ENCODE measurements at regions not wholly inside any gene's neighbourhood (a gene's known extent, or its start where the extent isn't known, plus 50 kb on each side); places are given as distances from the start of the nearest gene placed in this dataset.

DNA sequence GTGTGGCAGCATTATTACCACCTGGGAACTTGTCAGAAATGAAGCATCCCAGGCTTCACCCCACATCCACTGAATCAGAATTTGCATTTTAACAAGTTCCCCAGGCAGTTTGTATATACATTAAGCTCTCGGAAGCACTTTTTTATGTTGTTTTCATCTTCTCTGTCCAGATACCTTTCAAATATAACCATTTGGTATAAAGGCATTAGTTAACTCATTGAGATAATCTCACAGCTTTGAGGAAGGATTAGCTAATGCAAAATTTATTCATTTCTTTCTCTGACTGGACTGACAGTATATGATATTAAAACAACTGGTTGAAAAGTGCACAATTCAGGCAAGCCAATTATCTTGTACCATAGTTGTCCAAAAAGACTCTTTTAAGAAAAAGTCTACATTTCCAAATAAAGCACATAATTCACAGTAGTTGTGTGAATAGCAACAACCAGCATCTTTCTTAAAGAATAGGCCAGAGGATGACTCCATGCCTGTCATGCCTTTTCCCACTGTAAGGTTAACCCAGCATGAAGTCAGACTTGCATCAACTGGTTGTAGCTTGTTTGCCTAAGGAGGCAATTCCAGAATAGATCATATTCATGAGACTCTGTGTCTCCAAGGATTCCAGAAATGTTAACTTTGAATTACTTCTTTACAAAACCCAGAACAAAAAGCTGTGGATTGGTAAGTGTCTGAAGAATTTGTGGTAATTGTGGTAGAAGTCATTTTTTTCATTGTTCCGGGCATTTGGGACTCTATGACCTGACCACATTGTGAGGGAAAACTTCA lies 254.3 kb upstream of the SESN3 start:
- no peak for DNase-seq (ENCODE audit: low read depth)

DNA sequence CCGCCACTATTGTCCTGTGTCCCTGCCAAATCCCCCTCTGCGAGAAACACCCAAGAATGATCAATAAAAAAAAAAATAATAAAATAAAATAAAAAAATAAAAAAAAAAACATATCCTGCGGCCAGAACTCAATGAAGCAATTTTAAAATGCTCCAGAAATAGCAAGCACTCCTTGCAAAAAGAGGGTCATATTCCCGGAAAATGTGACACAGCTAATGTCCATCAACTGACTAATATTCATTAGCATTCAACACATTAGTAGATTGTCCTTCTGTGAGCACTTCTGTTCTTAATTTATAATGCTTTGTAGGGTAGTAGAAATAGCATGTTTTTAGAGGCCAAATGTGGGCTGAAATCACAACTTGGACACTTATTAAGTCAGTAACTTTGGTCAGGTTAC lies 252.3 kb upstream of the SESN3 start:
- DNase-seq (ENCODE audit: low read depth): no peak

DNA sequence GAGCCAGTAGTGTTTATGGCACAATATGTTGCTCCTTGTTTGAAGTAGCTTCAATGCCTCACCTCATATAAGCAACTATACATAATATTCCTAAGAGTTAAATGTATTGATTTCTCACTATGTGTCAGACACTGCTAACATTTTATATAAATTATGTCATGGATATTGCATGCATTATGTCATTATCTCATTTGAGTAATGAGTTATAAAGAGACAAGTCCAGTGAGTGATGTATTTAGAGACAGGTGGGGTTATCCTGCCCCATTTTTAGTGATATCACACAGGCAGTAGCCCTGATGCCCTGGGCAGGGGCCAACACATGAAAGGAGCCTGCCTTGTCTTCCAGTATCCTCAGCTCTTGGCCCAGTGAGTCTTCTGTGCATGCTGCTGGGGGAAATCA lies 247.0 kb upstream of the SESN3 start:
- DNase-seq (ENCODE audit: low read depth): no peak

DNA sequence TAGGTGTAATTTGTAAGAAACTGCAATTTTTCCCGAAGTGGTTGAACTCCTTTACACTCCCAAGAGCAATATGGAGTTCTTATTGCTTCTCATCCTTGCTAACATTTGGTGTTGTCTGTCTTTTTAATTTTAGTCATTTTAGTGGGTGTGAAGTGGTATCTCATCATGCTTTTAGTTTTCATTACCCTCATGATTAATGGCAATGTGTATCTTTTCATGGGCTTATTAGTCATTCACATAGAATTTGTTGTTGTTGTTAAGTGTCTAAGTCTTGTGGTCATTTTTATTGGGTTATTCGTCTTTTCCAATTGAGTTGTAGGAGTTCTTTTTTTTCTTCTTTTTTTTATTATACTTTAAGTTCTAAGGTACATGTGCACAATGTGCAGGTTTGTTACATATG lies 238.3 kb upstream of the SESN3 start:
- no peak for DNase-seq (ENCODE audit: low read depth)

DNA sequence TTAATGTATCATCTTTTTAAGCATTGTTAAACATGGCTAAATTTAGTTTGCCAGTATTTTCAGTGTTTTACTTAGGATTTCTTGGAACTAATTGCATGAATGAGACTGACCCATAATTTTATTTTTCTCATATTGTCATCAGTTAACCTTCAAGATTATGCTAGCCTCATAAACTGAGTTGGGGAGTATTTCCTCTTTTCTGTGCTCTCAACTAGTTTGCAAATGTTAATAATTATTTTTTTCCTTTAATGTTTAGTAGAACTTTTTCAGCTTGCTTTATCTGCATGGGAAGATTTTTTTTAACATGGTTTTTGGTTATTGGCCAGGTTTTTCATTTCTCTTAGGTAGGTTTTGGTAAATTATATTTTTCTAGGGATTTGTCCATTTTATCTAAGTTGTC lies 235.4 kb upstream of the SESN3 start:
- no peak for DNase-seq (ENCODE audit: low read depth)

DNA sequence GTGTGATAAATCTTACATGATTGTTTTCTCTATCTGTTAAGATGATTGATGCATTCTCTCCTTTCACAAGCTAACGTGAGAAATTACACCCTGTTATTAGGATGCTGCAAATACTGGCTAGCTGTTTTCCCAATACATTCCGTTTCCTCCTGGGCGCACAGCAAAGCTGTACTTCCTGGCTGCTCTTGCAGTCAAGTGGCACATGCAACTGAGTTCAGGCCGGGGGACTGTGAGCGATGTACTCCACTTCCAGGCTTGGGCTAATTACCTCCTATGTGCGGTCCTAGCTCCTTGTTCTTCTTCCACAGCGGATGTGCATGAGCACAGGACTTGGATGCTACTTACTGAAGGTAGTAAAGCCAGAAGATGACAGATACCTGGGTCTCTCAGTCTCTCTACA lies 234.9 kb upstream of the SESN3 start:
- DNase-seq (ENCODE audit: low read depth): no peak

DNA sequence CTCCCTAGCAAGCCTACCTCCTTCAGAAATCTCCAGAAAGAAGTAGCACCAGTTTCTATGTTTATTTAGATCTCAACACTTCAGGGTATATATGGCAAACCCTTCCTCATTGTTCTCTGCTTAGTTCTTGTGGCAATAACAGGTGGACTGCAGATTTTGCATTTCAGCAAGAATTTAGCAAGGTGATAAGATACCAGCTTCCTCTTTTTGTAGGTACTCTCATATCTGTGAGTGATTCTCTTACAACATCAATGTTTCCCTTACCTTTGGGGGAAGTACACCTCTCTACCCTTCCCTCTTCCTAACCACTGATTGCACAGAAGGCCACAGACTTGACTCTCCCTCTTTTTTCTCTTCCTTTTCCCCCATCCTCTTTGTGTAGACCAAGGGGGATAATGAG lies 230.9 kb upstream of the SESN3 start:
- DNase-seq (ENCODE audit: low read depth): no peak

DNA sequence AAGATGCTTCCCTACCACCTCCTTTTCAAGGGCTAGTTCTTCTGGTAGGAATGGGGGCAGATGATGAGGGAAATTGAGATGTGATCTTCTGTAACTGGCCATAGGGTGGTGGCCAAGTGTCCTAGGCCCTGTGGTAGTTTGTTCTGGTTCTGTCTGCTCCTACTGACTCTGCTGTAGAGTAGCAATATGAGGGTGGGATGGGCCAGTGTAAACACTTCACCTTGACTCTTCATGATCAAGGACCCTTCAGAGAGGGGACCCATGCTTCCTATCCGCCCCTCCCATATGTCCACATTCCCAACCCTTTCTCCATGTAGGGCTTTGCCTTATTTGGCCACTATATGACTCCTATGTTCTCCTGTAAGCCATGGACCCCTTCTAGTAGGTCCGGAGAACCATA lies 230.3 kb upstream of the SESN3 start:
- DNase-seq (ENCODE audit: low read depth): no peak

DNA sequence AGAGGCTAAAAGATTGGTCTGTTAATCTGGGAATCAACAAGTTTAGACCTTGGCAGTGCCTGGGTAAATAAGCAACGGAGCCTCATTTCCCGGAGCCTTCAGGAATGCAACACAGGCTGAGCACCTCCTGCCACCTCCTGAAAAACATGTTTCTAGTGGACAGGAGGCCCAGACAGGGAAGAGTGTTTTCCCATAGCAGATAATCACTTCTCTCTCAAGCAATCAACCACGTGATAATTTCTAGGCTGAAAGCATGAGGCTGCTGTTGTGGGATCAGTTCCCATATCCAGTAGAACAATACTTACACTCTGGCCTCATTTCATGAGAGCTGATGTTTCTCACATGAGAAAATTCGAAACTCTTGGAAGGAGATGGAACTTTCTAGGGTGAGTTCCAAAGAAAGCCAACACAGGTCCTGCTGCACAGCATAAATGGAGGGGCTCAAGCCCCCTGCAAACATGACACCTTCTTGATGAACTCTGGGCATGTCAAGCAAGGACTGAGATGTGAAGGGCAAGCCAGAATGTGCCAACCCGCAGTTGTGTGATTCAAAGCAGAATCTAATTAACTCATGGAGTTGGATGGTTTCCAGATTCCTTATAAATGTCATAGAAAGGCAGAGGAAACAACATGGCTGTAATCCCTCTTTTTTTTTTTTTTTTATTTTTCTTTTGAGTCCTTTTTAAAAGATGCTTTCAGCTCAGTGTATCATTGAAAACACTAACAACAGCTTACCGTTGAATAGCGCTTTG lies 228.5 kb upstream of the SESN3 start:
- no peak for DNase-seq (ENCODE audit: low read depth)

DNA sequence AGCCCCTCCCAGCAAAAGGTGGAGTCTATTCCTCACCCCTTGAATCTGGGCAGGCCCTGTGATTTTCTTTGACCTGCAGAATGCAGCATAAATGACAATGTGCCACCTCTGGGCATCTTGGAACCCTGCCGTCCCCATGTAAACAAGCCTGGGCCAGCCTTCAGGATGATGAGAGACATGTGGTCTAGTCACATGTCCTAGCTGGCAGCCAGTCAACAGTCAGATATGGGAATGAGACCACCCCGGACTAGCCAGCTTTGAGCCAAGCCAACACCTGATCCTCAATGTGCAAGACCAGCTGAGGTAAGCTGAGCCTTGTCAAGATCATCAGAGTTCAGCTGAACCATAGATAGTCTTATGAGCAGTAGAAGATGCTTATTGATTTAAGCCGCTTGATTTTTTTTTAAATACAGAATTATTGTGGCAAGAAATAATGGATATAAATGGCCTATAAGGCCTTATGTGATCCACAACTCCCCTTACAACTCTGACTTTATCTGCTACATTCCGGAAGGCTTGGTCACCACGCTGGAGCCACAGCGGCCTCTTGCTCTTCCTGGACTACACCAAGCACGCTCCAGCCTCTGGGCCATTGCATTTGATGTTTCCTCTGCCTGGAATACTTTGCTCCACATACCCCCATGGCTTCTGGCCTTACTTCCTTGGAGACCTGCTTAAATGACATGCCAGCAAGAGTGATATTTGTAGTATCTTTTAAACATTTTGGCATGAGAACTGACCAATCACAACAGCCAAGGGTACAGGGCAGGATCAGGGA lies 225.9 kb upstream of the SESN3 start:
- no peak for DNase-seq (ENCODE audit: low read depth)

DNA sequence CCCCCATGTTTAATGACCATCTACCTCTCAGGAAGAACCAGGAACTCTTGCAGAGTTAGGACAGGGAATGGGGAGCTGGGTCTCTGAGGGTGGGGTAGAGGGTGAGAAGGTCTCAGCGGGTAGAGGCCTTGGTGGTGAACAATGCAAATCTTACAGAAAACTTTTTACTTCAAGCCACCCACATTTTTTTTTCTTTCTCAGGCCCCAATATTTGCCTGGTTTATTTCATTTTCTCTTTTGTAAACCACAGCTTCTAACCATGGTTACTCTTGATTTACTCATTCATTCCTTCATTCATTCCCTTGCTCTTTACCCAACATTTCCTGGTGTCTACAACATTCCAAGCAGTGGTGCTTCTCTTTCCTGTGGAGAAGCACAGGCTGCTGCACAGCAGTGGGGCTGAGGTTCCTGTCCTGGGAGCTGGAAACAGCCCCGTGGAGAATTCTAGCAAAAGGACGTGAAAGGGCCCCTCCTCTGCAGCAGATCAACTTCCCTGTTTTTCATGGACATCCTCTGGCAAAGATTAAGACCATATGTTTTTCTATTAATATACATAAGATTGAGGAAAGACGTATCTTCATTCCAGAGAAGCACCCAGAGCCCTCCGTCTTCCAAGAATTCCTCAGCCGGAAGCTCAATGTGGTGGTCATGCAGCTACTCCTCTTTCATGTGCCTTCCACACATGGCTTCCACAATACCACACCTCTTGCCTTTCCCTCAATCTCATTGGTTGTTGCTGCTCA lies 224.4 kb upstream of the SESN3 start:
- DNase-seq (ENCODE audit: low read depth): no peak

DNA sequence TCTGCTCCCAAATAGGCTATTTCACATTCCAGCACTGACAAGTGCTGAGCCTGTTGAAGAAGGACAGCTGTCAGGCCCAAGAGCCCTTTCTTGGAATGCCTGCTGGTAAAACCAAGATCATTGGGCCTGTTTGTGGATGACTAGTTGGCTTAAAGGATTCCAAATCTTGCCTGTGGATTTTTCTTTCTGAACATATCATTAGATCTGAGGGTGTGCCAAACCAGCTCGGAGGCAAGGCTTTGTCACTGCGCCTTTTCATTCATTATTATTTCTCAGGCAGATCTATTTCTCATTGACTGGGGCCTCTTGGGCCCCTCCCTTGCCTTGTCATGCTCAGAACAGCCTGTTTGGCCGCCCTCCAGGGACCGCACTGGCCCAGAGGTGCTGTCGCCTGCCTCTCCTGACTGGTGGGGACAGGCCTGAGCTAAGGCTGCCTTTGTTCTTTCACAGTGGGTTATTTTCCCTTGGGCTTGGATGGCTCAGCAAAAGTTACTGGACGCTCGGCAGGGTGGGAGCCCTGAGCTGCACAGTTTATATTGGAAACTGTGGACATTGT lies 222.7 kb upstream of the SESN3 start:
- no peak for DNase-seq (ENCODE audit: low read depth)

DNA sequence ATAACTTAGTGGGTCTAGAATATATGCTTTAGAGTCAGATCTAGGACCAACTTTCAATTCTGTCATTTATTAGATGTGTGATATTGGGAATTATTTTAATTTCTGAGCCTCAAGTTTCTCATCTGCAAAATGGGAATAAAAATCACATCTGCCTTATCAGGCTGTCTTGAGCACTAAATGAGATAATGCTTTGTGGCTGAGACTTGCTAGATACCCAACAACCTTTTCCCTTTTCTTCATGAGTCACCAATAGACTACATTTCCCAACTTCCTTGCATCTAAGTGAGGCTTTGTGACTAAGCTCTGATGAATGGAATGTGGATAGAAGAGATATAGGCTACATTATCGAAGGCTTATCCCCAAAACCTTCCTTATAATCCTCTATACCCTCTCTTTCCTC lies 220.7 kb upstream of the SESN3 start:
- DNase-seq (ENCODE audit: low read depth): peak; percentile 74

DNA sequence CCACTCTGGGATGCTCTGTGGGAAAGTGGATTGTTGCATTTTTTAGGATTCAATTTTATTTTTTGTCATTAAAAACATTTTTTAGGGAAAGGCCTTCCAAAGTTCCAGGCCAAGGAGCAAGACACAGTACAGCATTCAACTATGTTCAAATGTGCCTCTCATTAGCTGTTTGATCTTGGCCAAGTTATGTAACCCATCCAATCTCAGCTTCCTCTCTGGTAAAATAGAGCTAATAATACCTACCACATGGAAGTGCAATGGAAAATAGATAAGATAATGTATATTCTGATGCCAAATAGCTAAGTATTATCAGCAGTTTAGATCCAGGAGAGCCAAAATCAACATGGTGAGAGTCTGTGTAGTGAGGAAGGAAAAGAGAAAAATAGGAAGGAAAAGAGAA lies 220.3 kb upstream of the SESN3 start:
- DNase-seq (ENCODE audit: low read depth): no peak

DNA sequence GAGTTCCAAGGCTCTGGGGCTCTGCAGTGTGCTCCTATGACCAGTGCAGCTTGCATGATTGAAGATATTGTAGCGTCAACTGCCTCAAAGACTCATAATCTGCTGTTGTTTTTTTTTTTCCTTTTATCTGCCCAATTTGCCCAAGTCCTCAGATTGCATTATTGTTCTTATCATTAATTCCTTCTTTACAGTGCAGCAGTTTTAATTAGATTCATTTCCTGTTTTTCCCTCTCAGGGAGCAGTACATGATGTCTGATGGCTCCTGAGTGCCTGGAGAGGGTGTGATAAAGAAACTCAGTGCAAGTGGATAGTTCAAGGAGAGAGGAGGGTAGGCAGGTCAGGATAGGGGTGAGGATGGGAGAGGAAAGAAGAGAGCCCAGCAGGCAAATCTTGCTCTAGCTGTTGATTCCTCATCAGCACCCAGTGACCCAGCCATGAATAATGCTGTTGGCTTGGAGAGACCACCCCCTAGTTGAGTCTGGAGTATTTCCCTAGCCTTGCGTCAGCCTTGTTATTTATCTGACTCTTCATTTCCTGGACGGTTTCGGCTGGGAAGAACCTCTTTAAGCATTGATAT lies 219.6 kb upstream of the SESN3 start:
- DNase-seq (ENCODE audit: low read depth): no peak

DNA sequence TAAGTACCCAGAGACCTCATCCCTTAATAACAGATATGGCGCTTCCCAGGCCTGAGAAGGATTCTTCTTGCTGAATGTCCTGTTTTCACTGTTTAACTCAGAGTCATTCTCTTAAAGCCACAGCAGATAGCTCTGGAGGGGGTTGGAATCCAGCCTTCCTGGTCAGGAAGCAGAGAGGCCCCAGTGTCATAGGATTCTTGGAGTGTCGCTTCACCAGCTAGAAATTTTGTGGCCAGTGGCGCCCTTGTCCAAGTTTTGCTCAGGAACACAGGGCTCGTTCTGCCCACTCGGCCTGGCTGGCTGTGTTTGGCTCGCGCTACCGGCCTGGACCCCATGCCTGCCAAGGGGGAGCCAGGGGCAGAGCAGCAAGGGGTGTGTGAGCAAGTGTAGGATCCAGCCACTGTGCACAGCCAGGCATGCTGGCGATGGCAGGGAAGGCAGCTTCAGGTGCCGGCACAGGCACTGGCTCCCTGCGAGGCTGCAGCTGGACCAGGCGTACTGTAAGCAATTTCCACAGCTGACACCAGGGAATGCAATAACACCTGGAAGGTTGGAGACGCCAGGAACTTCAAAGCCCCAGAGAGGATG lies 214.8 kb upstream of the SESN3 start:
- no peak for DNase-seq (ENCODE audit: low read depth)

DNA sequence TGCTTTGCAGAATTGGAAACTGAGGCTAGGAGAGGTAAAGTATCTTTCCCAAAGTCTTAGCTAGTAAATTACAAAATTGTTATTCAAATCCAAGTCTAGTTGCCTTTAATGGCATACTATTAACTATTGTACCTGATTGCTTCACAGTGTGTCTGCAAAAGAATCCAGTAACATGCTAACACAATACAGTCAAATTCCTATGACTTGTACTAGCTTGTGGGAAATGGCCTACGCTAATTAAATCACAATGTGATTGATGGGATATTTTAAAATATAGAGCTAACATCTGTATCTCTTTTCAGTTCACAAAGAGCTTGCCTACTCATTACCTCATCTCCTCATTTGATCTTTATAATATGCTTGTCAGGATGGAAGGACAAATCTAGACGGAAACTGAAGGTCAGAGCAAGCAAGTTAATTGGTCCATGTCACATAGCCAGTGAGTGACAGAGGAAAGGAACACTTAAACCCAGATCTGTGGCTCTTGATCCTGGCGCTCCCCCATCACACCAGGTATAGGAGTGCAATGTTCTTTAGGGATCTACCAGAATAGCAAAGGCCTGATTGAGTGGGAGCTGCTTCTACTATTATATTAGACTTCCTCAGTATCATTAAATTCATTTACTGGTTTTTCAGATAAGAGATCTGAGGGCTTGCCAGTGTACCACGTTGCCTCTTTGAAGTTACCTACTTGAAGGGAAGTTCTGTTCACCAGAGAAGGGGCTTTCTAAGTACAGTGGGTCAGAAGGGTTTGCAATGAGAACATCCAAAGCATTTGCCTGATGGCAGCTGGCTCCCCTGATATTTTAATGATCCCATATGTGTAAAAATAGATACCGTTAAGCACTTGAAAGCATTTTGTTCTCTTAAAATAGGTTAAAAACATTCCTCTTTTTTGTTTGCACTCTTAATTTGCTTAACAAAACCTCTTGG lies 213.6 kb upstream of the SESN3 start:
- DNase-seq (ENCODE audit: low read depth): no peak

DNA sequence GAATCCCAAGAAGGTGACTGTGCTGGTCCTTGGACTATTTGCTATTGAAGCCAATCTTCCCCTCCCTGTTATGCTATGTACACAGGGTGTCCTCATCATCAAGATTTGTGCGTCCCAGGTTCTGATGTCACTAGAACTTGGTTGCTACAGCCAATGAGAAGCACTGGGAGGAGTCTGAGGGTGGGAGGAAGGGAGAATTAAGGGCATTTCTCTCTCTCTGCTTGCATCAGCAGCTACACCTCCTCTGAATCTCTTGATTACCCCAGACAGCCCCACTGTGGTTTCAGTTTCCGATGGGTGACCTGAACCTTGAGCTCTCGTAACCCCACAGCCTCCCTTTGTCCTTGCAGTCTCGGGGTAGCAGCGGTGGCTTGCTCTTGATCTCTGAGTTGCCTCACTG lies 212.4 kb upstream of the SESN3 start:
- DNase-seq (ENCODE audit: low read depth): no peak

DNA sequence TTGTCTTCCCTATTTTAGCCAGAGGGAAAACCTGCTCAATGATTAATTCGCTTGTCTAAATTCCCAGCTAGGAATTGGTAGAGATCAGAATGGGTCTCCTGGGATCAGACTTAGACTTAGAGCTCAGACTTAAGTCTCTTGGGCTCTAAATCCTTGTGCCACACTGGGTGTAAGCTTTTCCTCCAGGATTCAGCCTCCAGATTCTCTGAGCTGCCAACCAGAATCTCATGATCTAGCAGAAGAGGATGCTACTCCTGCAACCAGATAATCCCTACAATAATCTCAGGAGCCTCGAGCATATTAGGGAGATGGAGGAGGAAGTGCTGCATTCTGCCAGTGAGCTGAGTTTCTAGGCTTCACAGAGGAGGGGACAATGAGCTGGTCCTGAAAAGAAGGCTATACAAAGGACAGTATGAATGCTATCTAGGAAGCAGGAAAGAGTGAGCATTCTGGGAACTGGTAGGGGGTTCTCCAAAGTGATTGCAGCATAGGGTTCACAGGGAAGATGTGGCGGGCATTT lies 211.6 kb upstream of the SESN3 start:
- no peak for DNase-seq (ENCODE audit: low read depth)

All from HS-5 (cell line).